GM18951 (cell line): ENCODE measurements at regions not wholly inside any gene's neighbourhood (a gene's known extent, or its start where the extent isn't known, plus 50 kb on each side); places are given as distances from the start of the nearest gene placed in this dataset.

ENCODE experiments used
- POLR2A ChIP-seq: IDR thresholded peaks from 4 replicates; pipeline ENCODE4 v1.6.1; 2011; ENCODE audit warnings: mild to moderate bottlenecking; ENCODE audit not compliant: insufficient read length, insufficient read depth; ENCODE audit errors: extremely low read depth
- in situ Hi-C: fragments of 300-500 bp; cut with MboI; formaldehyde crosslinking; loops from one replicate; pipeline ENCODE4 v1.12.0; 2022; ENCODE audit warnings: low sequenced_read_pairs, mixed read lengths, inconsistent platforms; ENCODE audit not compliant: unreplicated experiment

DNA sequence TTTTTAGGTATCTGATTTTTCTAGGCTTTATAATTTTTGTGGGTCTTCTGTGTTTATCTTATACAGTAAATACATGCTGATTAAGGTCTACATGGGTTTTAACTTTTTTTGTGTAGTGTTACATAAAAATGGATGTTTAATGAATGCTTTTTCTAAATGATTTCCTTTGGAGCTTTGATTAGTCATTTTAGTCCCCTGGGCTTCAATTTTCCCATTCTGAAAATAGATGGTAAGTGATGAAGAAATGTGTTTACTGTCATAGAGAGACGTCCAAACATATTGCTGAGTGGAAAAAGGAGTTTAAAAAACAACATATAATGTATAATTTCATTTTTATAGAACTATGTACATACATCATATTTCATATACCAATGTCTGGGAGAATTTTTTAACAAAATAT is 140.9 kb upstream of the HMCN1 start:
- in situ Hi-C loops = no loop called here
- TF ChIP-seq POLR2A = no peak

DNA sequence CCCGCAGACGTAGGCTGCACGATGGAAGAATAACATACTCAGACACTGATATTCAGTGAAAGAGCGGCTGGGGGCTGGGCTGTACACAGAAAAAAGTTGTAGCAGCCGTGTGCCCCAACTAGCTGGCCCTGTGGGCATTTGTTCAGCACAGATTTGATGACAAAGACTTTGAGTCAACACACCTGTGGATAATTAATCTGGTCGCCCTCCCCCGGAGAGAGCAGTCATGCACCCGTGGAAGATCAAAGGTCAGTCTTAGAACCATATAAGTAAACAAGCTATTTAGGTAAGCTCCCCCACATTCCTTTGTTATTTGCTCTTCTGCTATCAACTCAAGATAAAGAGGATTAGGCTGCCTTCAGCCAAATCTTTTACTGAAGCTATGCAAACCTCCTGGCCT is 148.4 kb upstream of the HMCN1 start:
- no peak for TF ChIP-seq POLR2A
- in situ Hi-C loops = no loop called here

DNA sequence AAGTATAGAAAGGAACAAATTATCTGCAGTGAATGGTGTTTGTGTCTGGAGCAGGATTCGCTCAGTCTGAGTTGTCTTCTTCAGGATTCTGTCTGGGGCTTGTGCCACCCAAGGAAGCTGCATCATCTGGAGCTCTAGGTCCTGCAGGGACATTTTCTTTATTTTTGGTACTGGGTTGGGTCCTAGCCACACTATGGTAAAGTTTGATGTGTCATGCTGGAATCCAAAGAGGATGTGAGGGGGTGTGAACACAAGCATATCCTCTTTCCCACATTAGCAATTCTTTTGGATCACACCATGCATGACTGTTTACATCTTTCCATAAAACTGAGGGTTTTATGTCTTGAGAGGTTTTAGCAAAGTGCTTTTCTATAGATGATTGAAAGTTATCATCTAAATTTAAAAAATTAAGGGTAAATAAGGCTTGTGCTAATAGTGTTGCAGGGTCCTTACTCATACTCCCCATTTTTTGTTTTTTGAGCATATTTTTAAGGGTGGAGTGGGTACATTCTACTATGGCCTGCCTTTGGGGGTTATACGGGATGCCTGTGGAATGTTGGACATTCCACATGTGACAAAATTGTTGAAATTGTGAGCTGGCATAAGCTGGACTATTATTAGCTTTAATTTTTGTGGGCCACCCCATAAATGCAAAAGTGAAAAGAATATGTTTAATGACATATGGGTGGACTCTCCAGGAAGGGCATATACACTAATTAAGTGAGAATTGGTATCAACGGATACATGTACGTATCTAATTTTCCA is 152.0 kb upstream of the HMCN1 start:
- TF ChIP-seq POLR2A = no peak
- in situ Hi-C loops = no loop called here

DNA sequence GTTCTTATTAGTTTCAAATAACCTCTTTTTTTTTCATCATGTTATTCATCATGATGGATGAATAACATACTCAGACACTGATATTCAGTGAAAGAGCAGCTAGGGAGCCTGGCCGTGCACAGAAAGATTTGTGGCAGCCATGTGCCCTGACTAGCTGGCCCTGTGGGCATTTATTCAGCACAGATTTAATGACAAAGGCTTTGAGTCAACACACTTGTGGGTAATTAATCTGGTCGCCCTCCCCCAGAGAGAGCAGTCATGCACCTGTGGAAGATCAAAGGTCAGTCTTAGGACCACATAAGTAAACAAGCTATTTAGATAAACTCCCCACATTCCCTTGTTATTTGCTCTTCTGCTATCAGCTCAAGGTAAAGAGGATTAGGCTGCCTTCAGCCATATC is 153.2 kb upstream of the HMCN1 start:
- in situ Hi-C loops = no loop called here

DNA sequence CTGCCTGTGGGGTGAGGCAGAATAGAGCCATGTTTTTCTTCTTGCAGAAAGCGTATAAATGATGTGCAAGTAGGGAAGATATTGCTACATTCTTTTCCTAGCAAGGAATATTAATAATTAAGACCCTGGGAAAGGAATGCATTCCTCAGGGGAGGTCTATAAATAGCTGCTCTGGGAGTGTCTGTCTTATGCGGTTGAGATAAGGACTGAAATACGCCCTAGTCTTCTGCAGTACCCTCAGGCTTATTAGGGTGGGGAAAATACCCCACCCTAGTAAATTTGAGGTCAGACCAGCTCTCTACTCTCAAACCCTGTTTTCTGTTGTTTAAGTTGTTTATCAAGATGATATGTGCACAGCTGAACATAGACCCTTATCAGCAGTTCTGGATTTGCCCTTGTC is 155.9 kb upstream of the HMCN1 start:
- in situ Hi-C loops = no loop called here
- TF ChIP-seq POLR2A = no peak

More for the DNA sequence above, 153.2 kb upstream of the HMCN1 start:
- no peak for TF ChIP-seq POLR2A

DNA sequence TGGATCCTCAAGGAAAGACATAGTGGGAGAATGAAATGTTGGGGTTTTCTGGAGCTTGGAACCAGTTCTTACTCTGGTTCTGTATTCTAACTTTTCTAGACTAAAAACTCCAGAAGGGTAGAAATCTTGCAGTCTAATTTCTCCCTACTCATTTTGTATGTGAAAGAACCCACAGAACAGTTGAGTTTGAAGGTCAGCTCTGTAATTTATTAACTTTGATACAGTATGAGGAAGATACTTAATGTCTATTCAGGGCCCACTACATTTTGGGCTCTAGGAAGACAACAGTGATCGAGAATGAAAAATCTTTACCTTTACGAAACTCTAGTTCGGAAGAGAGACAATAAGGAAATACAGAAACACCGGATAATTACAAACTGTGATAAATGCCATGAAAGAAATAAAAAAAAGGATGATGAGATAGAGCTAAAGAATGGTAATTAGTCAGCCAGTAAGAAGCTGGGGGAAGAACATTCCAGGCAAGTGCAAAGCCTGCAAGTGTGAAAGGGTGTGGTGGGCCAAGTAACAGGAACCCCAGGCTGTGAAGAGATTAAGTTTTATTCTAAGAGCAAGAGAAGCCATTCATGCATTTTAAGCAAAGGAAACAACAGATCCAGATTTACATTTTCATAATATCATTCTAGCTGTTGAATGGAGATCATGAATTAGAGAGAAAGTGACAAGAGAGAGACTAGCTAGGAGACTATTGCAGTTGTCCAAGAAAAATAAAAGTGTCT is 159.9 kb upstream of the HMCN1 start:
- no peak for TF ChIP-seq POLR2A
- in situ Hi-C loops = no loop called here

DNA sequence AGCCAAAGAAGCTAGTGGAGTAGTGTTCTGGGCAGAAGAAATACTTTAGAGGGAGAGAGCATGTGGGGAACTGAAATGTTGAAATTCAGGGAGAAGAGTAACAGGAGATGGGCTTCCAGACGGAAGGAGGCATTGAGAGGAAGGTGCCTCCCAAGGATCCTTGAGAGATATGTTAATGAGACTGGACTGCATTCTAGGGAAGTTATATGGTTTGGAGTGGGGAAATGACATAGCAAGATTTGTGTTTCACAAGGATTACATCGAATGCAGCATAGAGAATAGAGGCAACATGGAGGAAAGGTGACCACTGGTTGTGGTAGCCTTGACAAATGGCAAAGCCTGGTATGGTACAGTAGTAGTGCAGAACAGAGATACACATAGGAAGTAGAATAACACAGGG is 160.5 kb upstream of the HMCN1 start:
- in situ Hi-C loops = no loop called here
- no peak for TF ChIP-seq POLR2A

DNA sequence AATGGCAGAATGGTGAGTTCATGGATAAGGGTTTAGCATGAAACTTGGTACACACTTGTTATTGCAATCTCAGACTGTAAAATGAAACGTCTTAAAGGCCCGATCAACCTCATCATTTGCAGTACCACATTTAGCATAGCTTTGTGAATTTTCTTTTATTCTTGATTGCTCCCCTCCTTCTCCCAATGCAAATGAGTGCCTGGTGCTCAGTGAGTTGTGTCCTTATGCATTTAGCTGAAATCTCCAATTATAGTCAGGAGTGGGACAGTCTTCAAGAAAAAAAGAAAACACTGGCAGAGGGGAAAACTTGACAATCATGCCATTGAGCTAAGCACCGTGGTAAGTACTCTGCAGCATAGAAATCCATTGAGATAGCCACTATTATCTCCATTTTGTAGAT is 161.0 kb upstream of the HMCN1 start:
- in situ Hi-C loops = no loop called here
- no peak for TF ChIP-seq POLR2A

DNA sequence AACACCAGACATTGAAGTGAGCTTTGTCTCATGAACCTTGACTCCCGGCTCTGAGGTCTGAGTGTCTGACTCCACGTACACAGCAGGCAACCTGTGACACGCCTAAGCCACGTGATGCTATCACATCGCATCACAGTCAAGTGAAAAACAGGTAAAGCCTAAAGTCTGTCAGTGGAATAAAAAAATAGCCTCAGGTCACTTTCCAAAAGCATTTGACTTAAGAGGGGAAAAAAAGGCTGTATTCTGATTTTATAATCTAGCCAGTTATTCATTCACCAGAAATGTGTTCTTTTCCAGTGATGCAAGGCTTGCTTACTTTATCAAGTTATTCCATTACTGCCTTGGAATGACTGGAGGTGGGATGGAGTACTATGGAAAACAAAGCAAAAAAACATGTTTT is 163.2 kb upstream of the HMCN1 start:
- in situ Hi-C loops = no loop called here

DNA sequence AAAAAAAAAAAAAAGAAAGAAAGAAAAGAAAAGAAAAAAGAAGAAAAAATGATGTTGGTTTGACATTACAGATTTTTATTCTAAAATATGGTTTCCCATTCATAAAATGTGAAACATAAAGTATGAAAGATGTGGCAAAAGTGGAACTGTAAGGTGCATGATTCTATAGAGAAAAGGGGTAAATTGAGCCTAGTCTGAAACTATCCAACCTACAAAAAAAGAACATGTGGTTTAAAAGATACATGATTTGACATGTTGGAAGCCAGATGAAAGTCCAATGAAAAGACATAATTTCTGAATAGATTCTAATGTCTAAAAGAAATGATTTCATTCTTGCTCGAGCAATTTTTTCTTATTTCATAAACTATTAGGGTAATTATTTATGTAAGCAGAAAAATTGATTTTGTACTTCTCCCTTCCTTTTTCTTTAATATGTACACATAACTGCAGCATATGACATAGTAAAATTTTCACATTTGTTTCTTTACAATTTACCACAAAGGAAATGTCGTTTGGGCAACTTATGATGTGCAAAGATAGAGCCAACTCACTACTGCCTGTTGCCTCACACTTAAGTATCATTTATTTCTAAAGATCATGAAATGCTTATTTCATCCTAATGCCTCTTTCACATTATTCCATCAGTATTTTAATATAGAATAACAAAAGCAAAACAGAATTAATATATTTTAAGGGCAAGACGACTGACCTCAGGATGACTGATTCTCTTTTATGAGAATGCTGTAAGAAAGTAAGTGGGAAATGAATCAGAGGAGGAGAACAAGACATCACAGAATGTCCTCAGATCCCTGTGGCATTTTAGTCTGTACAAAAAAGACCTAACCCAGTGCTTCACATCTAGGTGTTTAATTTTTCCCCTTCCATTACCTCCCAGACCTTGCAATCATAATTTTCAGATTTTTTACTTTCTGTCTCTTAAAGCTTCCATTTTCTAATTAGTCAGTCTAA is 165.8 kb upstream of the HMCN1 start:
- TF ChIP-seq POLR2A = no peak
- in situ Hi-C loops = no loop called here

More for the DNA sequence above, 163.2 kb upstream of the HMCN1 start:
- no peak for TF ChIP-seq POLR2A

DNA sequence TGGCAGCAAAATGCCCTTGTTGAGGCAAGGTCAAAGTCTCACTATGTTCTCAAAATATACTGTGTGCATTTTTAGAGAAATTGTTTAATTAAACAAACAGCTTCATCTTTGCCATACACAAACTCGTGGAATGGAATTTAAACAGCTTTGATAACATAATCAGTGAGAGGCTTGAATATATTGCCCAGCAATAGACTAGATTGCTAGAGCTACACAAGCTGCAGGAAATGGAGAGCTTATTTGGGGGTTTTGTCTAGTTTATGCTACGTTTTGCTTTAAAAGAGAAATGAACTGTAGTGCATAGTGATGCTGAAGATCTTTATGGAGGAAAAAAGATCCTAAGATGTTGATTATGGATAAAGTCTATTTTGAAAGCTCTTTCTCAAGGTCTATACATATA is 166.8 kb upstream of the HMCN1 start:
- TF ChIP-seq POLR2A = no peak
- in situ Hi-C loops = no loop called here

DNA sequence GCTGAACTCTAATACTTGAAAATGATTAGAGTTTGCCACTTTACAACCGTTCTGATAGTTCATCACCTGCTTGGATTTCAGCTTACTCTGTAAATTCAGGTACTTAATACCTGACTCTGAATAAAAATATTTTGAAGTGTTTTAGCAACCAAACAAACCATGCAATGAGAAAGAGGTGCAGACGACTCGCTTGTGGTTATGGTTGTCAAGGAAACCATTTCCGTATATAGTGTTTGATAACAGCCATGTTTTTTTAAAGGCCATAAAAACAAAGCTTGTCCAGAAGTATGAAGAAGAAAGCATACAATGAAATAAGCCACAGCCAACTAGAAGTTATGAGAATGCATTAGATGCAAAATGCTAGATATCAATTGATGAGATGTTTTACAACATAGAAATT is 167.2 kb upstream of the HMCN1 start:
- TF ChIP-seq POLR2A = no peak
- in situ Hi-C loops = no loop called here

DNA sequence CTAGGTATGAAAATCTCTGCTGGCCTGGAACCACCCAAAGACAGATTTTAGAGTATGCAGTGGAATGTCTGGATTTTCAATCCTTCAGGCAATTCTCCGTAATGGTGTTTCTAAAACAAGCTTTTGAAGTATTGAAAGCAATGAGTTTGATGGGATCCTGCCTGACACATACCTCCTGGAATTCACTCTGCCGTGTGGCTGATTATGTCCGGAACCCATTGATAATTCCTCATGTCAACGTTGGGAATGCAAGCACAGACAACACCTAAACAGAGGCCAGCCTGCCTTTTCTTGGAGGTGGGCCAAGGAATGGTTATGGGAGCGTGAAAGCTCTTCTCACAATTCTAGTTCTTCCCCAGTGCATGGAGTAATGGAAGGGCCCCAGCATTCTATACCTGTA is 168.9 kb upstream of the HMCN1 start:
- in situ Hi-C loops = no loop called here
- TF ChIP-seq POLR2A = no peak
